SK-N-SH (cell line): ENCODE measurements at regions not wholly inside any gene's neighbourhood (a gene's known extent, or its start where the extent isn't known, plus 50 kb on each side); places are given as distances from the start of the nearest gene placed in this dataset.

Experiments
- CTCF ChIA-PET: fragments of 300-600, 350-600 bp; formaldehyde crosslinking; extraction: SDS; loops from one replicate; lab custom pipeline; 2021; lab: Yijun Ruan, JAX
- POLR2A ChIA-PET: fragments of 350-600 bp; sonication (Branson Sonifier 250); formaldehyde crosslinking; extraction: SDS; loops from one replicate; lab custom pipeline; 2020; ENCODE audit warnings: antibody characterized with exemption, inconsistent platforms; lab: Yijun Ruan, JAX
- DNase-seq: peaks from one replicate; pipeline ENCODE4 v3.0.0; 2012
- H2AFZ ChIP-seq: fragments of 200-600 bp; sonication (generic); 2 replicates; pipeline ENCODE4 v1.8.1; 2016; ENCODE audit warnings: antibody characterized with exemption, mild to moderate bottlenecking, low read depth
- H3F3A ChIP-seq: fragments of 200-600 bp; sonication (generic); replicated peaks from 2 replicates; pipeline ENCODE3; 2016; ENCODE audit warnings: antibody characterized with exemption, mild to moderate bottlenecking; ENCODE audit not compliant: insufficient read depth
- H3K27ac ChIP-seq, 2 experiments: fragments of 200-500 bp in 1 of 2; fragments of 200-600 bp in 1 of 2; sonication (Bioruptor generic) in 1 of 2; sonication (generic), shearing (Covaris generic) in 1 of 2; 2 replicates each; pipeline versions ENCODE4 v1.5.1 to v1.6.1; 2014 to 2016; ENCODE audit warnings: low read depth in 2 of 2, inconsistent platforms in 1 of 2, low read length in 1 of 2, mild to moderate bottlenecking in 1 of 2, mixed read lengths in 1 of 2
- H3K27me3 ChIP-seq: fragments of 200-600 bp; sonication (generic), shearing (Covaris generic); 2 replicates; pipeline ENCODE4 v1.6.1; 2016; ENCODE audit warnings: mixed run types; ENCODE audit not compliant: insufficient read depth
- H3K36me3 ChIP-seq, 2 experiments: fragments of 200-500 bp in 1 of 2; fragments of 200-600 bp in 1 of 2; sonication (Bioruptor generic) in 1 of 2; sonication (generic) in 1 of 2; replicated peaks in 1 of 2; 2 replicates each; pipeline versions ENCODE3 to v1.5.1; 2014 to 2016; ENCODE audit warnings: low read length in 1 of 2, mild to moderate bottlenecking in 1 of 2; ENCODE audit not compliant: insufficient read depth in 2 of 2, control insufficient read depth in 1 of 2
- H3K4me1 ChIP-seq, 2 experiments: fragments of 200-500 bp in 1 of 2; fragments of 200-600 bp in 1 of 2; sonication (Bioruptor generic) in 1 of 2; sonication (generic), shearing (Covaris generic) in 1 of 2; 2 replicates each; pipeline versions ENCODE4 v1.5.1 to v1.6.1; 2014 to 2016; ENCODE audit warnings: low read depth in 1 of 2, low read length in 1 of 2, mixed run types in 1 of 2; ENCODE audit not compliant: insufficient read depth in 2 of 2, control insufficient read depth in 1 of 2
- H3K4me2 ChIP-seq: fragments of 200-600 bp; sonication (generic), shearing (Covaris generic); 2 replicates; pipeline ENCODE4 v1.6.1; 2017; ENCODE audit warnings: mixed run types
- H3K4me3 ChIP-seq, 2 experiments: fragments of 200-500 bp in 1 of 2; fragments of 200-600 bp in 1 of 2; sonication (Bioruptor generic) in 1 of 2; sonication (generic), shearing (Covaris generic) in 1 of 2; 2 replicates each; pipeline versions ENCODE4 v1.5.1 to v1.8.1; 2014 to 2016; ENCODE audit warnings: low read depth in 2 of 2, inconsistent platforms in 1 of 2, low read length in 1 of 2, mild to moderate bottlenecking in 1 of 2, mixed read lengths in 1 of 2, moderate library complexity in 1 of 2
- H3K79me2 ChIP-seq: fragments of 200-600 bp; sonication (generic); 2 replicates; pipeline ENCODE4 v1.8.1; 2017; ENCODE audit warnings: mild to moderate bottlenecking; ENCODE audit not compliant: insufficient read depth
- H3K9ac ChIP-seq: fragments of 200-600 bp; sonication (generic); 2 replicates; pipeline ENCODE4 v1.6.1; 2017; ENCODE audit warnings: mixed run types
- H3K9me2 ChIP-seq: fragments of 200-600 bp; sonication (generic); 2 replicates; pipeline ENCODE4 v1.6.1; 2017; ENCODE audit warnings: mixed run types
- H3K9me3 ChIP-seq: fragments of 200-600 bp; sonication (generic); 2 replicates; pipeline ENCODE4 v1.6.1; 2017; ENCODE audit warnings: mixed run types, mild to moderate bottlenecking, moderate library complexity
- H4K20me1 ChIP-seq: fragments of 200-600 bp; sonication (generic); 2 replicates; pipeline ENCODE4 v1.6.1; 2017; ENCODE audit warnings: mild to moderate bottlenecking, mixed run types; ENCODE audit not compliant: insufficient read depth
- CHD2 ChIP-seq: fragments of 150-350 bp; IDR thresholded peaks from 2 replicates; pipeline ENCODE4 v1.6.1; 2018; ENCODE audit warnings: low read length; ENCODE audit not compliant: partially characterized antibody
- ELF1 ChIP-seq: IDR thresholded peaks from 2 replicates; pipeline ENCODE4 v1.4.0; 2012
- EP300 ChIP-seq, 2 experiments: IDR thresholded peaks; 2 replicates each; pipeline versions ENCODE4 v1.4.0 to v1.6.1; 2012; ENCODE audit warnings: borderline replicate concordance in 1 of 2, low read depth in 1 of 2, low read length in 1 of 2
- EZH2phosphoT487 ChIP-seq: fragments of 200-600 bp; sonication (generic); IDR thresholded peaks from 2 replicates; pipeline ENCODE4 v1.6.1; 2017; ENCODE audit warnings: low read depth, mixed run types, mild to moderate bottlenecking, antibody characterized with exemption, moderate library complexity, borderline replicate concordance
- FOSL2 ChIP-seq: IDR thresholded peaks from 2 replicates; pipeline ENCODE4 v1.4.0; 2012; ENCODE audit warnings: low read depth, mild to moderate bottlenecking, moderate library complexity, borderline replicate concordance
- FOXJ3 ChIP-seq: sonication (generic); formaldehyde crosslinking; IDR thresholded peaks from 2 replicates; pipeline ENCODE4 v1.5.1; 2020; ENCODE audit warnings: mild to moderate bottlenecking, missing genetic modification reagents
- GATA2 ChIP-seq: sonication (generic); formaldehyde crosslinking; IDR thresholded peaks from 2 replicates; pipeline ENCODE4 v1.5.0; 2020; ENCODE audit warnings: mild to moderate bottlenecking, missing genetic modification reagents
- JUND ChIP-seq: IDR thresholded peaks from 2 replicates; pipeline ENCODE4 v1.4.0; 2012
- MAX ChIP-seq: IDR thresholded peaks from 2 replicates; pipeline ENCODE4 v1.4.0; 2012; ENCODE audit warnings: low read depth
- MEF2A ChIP-seq: IDR thresholded peaks from 2 replicates; pipeline ENCODE4 v1.4.0; 2012; ENCODE audit warnings: low read depth, borderline replicate concordance
- NFIC ChIP-seq: IDR thresholded peaks from 2 replicates; pipeline ENCODE4 v1.4.0; 2012; ENCODE audit warnings: borderline replicate concordance
- RCOR1 ChIP-seq: fragments of 150-350 bp; IDR thresholded peaks from 2 replicates; pipeline ENCODE4 v1.6.1; 2017; ENCODE audit warnings: antibody characterized with exemption, low read length
- RFX5 ChIP-seq: IDR thresholded peaks from 2 replicates; pipeline ENCODE4 v1.6.1; 2012; ENCODE audit warnings: mild to moderate bottlenecking, improper control_type of control experiment, low read length
- RXRA ChIP-seq: IDR thresholded peaks from 2 replicates; pipeline ENCODE4 v1.4.0; 2012; ENCODE audit warnings: low read depth, mild to moderate bottlenecking, borderline replicate concordance
- SIN3A ChIP-seq: IDR thresholded peaks from 2 replicates; pipeline ENCODE4 v1.6.1; 2012; ENCODE audit warnings: low read depth, mild to moderate bottlenecking, low read length, moderate library complexity, borderline replicate concordance
- TCF12 ChIP-seq: IDR thresholded peaks from 2 replicates; pipeline ENCODE4 v1.4.0; 2012
- TEAD4 ChIP-seq: IDR thresholded peaks from 2 replicates; pipeline ENCODE4 v1.4.0; 2012; ENCODE audit warnings: mild to moderate bottlenecking, borderline replicate concordance; ENCODE audit not compliant: insufficient read depth
- USF1 ChIP-seq: IDR thresholded peaks from 2 replicates; pipeline ENCODE4 v1.4.0; 2012; ENCODE audit warnings: low read depth, borderline replicate concordance
- USF2 ChIP-seq: fragments of 150-350 bp; IDR thresholded peaks from 2 replicates; pipeline ENCODE4 v1.6.1; 2017; ENCODE audit warnings: antibody characterized with exemption, low read length, low read depth, borderline replicate concordance
- YY1 ChIP-seq: IDR thresholded peaks from 2 replicates; pipeline ENCODE4 v1.4.0; 2012; ENCODE audit warnings: low read depth, mild to moderate bottlenecking
- ZBTB33 ChIP-seq: IDR thresholded peaks from 2 replicates; pipeline ENCODE4 v1.4.0; 2012; ENCODE audit warnings: low read depth, borderline replicate concordance
- WGBS: methylation state at CpG from one replicate; pipeline ENCODE4 v1.1.6; 2017; ENCODE audit warnings: low lambda C conversion rate; 5-methylcytosine and 5-hydroxymethylcytosine counted together

- POLR2A ChIA-PET = no interaction called here
- no peak for DNase-seq
- no peaks in the 10 kb centered on the region for H3K27me3 ChIP-seq
- H3K9ac ChIP-seq = no peak overlapping the region
- no peak overlapping the region for H3K4me3 ChIP-seq
- H3F3A ChIP-seq = no peaks in the 10 kb centered on the region
- TF ChIP-seq RCOR1 = no peak
- TF ChIP-seq FOXJ3 = no peak
- TF ChIP-seq RXRA = no peak
- TF ChIP-seq ELF1 = no peak
- TF ChIP-seq USF1 = no peak
- TF ChIP-seq ZBTB33 = no peak
- no peak for TF ChIP-seq MEF2A
- no peak for TF ChIP-seq JUND
- no peak for TF ChIP-seq NFIC
- TF ChIP-seq FOSL2 = no peak
- no peak for TF ChIP-seq TCF12
- TF ChIP-seq MAX = no peak
- TF ChIP-seq SIN3A = no peak
- TF ChIP-seq CHD2 = no peak
- H3K4me2 ChIP-seq = no peak overlapping the region
- no peaks in the 10 kb centered on the region for H4K20me1 ChIP-seq
- no peaks in the 10 kb centered on the region for H3K36me3 ChIP-seq
- CTCF ChIA-PET = no interaction called here
- no peak overlapping the region for H3K27ac ChIP-seq
- H3K9me3 ChIP-seq = no peaks in the 10 kb centered on the region
- no peaks in the 10 kb centered on the region for H3K9me2 ChIP-seq
- no peaks in the 10 kb centered on the region for H3K79me2 ChIP-seq
- no peak overlapping the region for H2AFZ ChIP-seq
- H3K4me1 ChIP-seq = no peaks in the 10 kb centered on the region
Measured at GRCh38 chr3:144121661-144122060, 150.0 kb downstream of the DIPK2A start.

- DNase-seq = no peak
- Histone ChIP-seq H3F3A (no peaks in the 10 kb centered on the region), H4K20me1 (no peaks in the 10 kb centered on the region), H3K4me1 (no peaks in the 10 kb centered on the region), H3K4me3 (no peak overlapping the region), H3K27ac (no peak overlapping the region), H2AFZ (no peak overlapping the region), H3K9ac (no peak overlapping the region), H3K79me2 (no peaks in the 10 kb centered on the region), H3K27me3 (no peaks in the 10 kb centered on the region), H3K4me2 (no peak overlapping the region), H3K36me3 (no peaks in the 10 kb centered on the region), H3K9me3 (no peaks in the 10 kb centered on the region), H3K9me2 (no peaks in the 10 kb centered on the region)
- WGBS = 0% methylated on average over 3 of the region's 3 CpGs
- POLR2A ChIA-PET = no interaction called here
- CTCF ChIA-PET = no interaction called here
- no peak for TF ChIP-seq RFX5
- TF ChIP-seq MEF2A = no peak
- TF ChIP-seq FOSL2 = no peak
- TF ChIP-seq TEAD4 = no peak
- TF ChIP-seq GATA2 (CRISPR knock-in tag) = no peak
- TF ChIP-seq EZH2phosphoT487 = no peak
- no peak for TF ChIP-seq ELF1
- no peak for TF ChIP-seq ZBTB33
- no peak for TF ChIP-seq YY1
- no peak for TF ChIP-seq EP300 (IDR thresholded peaks at IDR 0.05; ENCODE audit: borderline replicate concordance in 1 of 2, low read depth in 1 of 2, low read length in 1 of 2)
- TF ChIP-seq USF2 = no peak
Measured at GRCh38 chr3:144127014-144127413, 155.4 kb downstream of the DIPK2A start.
